Medulla oblongata (tissue), 1 donor: ENCODE measurements at regions not wholly inside any gene's neighbourhood (a gene's known extent, or its start where the extent isn't known, plus 50 kb on each side); places are given as distances from the start of the nearest gene placed in this dataset.
"Not testable (repeated sequence)": the region's sequence is repeated elsewhere in the genome, so short reads cannot be mapped to it uniquely, and the experiment has no call there.

ENCODE experiments used
- DNase-seq: peaks from one replicate; pipeline ENCODE4 v3.0.0-alpha.2; 2015; ENCODE audit errors: extremely low spot score

DNA sequence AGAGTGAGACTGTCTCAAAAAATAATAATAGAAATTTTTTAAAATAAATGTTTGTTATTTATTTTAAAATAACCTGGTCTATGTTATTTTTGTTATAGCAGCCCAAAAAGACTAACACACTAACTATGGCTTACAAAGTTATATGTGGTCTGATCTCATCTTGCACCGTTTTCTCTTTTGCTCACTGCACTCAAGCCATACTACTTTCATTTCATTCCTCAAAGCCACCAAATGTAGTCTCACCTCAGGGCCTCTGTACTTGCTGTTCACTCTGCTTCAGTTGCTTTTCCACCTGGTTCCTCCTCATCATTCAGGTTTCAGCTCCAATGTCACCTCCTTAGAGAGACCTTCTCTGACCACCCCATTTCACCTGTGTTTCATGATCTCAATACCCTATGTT, 55.2 kb upstream of the MDM1 start:
- DNase-seq: no peak

DNA sequence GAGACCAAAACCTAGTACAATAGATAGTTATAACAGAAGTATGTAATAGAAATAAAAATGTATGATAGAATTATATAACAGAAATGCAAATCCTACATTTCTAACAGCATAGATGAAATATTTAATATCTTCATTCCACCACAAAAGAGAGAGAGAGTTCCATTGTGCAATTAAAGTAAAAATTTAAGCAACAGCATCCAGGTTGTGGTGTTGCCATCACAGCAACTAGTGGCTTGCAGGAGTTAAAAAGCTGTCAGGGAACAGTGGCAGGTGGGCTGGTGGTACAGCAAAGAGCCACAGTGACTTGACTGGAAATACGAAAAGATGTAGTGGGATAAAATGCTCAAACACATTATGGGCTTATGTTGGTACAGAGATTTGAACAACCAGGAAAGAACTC, 57.1 kb upstream of the MDM1 start:
- no peak for DNase-seq

DNA sequence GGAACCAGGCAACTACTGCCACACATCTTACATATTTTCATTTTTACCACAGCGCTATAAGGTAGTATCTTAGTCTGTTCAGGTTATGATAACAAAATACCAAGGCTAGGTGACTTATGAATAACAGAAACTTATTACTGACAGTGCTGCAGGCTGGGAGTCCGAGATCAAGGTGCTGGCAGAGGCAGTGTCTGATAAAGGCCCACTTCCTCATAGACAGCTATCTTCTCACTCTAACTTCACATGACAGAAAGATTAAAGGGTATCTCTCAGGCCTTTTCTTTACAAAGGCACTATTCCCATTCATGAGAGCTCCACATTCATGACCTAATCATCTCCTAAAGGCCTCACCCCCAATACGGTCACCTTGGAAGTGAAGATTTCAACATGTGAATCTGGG, 59.8 kb upstream of the MDM1 start:
- DNase-seq: no peak

DNA sequence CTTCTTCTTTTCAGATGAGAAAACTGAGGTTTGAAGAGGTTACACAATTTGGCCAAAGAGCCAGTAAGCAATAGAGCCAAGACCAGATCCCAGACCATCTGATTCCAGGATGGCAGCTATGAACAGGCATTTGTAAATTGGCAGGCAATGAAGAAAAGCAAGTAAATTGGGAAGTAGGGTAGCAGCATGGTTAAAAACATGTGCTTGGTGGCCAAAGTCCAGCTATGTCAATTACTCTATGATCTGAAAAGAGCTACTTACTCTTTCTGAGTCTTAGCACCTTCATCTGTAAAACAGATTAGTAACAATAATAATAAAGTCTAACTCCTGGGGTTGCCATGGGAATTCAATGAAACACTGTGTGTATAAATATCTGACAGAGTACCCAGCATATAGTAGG, 60.2 kb upstream of the MDM1 start:
- DNase-seq: no peak

DNA sequence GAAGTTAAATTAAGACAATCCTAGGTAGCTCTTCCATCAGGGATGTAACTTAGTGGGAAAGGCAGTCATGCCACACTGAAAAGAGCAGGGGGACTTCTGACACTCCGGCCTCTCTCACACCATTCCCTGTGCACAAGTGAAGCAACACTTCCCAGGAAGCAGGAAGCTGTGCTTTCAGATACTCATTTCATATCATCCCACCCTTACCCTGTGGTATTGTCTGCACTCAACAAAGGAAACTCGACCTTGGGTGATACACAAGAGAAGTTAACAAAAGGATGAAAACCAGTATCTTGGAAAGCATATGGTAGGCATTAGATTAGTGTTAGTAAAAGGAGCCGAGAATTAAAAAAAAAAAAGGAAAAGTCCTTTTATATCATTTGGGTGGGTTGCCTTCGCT, 61.3 kb upstream of the MDM1 start:
- DNase-seq: no peak

DNA sequence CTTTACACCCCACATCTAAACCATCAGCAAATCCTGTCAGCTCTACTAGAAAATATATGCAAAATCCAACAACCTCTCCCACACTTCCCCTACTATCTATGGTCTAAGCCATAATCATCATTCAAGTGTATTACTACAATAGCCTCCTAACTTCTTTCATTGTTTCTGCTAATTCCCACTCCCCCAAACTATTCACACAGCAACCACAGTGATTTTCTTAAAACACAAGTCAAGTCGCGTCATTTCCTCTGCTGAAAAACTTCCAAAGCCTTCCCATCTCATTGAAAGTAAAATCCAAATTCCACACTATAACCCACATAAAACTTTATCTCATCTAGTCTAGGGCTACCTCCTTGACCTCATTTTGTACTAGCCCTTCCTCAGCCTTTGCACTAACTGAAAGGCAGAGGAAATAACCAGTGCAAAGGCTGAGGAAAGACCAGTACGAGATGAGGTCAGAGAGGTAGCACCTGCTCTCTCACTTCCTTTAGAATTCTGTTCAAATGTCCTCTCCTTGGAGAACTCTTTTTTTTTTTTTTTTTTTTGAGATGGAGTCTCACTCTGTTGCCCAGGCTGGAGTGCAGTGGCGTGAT, 65.5 kb upstream of the MDM1 start:
- no peak for DNase-seq

DNA sequence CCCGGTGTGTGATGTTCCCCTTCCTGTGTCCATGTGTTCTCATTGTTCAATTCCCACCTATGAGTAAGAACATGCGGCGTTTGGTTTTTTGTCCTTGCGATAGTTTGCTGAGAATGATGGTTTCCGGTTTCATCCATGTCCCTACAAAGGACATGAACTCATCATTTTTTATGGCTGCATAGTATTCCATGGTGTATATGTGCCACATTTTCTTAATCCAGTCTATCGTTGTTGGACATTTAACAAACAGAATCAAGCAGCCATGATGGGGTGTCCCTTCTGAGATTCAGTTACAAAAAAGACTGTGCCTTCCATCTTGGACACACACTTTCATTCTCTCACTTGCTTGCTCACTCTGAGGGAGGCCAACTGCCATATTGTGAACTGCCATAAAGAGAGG, 66.5 kb upstream of the MDM1 start:
- DNase-seq: not testable (repeated sequence)

DNA sequence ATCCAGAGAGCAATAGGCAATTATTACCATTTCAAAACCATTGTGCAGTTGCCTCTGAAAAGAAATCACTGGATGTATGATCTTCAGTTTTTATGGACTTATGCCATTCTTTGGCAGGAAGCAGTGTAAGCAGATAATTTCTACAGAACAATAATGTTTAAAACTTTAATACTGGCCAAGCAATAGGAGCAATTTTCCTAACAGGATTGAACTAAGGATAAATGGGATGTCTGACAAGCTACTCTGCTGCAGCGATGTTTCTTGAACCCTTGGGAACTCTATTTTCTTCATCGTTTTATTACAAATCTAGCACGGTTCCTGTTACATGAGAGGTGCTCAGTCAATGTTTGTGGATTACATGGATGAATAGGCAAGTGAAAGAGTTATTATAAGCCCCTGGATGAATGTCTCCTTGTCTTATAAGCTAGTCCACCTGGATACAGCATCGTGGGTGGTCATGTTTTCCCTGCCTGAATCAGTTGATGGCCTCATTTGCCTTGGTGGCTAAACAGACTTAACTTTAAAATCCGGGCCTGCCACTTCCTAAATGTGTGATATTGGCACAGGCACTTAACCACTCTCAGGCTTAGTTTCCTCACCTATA, 68.2 kb upstream of the MDM1 start:
- DNase-seq: no peak

DNA sequence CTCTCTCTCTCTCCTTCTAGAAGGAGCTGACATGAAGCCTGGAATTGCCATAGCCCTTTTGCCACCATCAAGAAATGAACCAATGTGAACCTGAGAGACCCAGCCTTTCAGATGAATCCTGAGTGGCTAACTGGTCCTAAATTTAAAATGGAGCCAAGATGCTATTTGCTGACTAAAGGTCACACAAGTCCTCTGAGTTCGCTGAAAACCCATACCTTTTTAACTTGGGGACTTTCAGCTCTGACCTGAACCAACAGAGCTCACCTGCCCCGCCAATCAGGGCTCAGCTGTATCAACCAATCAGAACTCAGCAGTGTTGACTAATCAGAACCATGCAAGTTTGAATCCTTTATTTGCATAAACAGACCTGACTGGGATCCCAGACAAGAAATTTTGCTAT, 70.3 kb upstream of the MDM1 start:
- no peak for DNase-seq

DNA sequence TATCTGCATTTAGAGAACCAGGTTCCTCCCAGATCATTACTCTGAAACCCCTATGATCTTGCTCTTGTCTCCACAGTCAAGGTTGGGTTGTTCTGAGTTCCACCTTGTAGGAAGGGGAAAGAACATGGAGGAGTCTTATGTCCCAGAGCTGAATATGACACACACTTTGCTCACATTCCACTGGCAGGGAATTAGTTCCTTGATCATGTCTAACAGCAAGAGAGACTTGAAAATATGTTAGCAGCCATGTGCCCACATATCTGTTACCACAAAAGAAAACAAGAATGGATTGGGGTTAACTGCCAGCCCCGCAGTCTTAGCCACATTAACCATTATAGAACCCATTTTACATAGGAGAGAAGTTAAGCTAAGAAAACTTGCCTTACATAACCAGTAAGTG, 71.1 kb upstream of the MDM1 start:
- DNase-seq: no peak

DNA sequence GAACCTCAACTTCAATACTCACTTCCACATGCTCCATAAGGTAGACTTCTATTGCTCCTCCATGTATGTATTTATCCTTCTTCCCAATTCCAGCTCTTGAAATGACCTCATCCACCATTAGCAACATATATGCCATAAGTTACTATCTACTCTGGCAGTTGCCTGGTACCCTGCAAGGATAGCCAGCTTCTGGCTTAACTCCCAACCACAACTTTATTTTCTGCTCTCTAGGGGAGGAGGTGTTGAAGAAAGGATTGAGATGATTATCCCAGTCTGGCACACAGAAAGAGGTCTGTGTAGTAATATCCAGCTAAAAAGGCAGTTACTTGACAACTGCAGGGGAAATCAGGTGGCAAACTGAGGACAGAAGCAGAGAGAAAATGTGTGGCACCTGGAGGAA, 71.5 kb upstream of the MDM1 start:
- DNase-seq: no peak

DNA sequence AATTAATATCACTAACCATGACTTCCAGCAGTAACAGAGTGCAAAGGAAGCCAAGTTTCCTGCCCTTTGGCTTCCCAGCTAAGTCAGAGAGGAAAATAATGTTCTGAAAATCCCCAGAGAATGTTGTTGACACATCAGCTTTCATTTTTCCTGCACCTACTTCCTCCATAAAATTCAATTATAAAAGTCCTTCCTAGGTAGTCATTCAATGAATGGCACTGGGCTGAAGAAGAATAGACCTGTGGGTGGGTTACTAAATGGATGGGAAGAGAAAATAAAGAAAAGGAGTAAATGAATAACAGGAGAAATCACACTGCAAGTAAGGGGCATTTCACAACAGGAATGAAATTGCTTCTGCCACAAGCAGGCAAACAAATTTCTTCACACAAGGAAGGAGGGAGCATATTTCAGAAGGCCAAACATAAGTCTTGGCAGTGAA, 73.2 kb upstream of the MDM1 start:
- no peak for DNase-seq

DNA sequence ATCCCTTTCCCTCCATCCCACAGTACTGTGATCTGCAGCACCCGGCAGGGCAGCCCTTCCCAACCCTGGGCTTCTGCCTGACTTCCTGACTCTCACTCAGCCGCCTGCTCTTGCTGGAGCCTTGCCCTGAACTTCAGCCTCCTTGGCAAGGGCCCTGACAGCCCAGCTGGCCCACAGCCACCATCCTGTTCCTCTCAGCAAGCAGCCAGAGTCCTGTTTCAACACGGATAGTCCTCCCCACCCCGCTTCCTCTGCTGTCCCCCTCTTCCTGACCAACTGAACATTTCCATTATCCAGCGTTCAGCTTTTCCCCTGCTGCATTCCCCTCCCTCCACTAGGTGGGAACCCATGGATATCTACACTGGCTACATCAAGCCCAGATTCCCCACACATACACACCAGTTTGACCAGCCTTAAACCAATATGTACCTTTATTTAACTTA, 74.0 kb upstream of the MDM1 start:
- DNase-seq: peak; percentile 77

DNA sequence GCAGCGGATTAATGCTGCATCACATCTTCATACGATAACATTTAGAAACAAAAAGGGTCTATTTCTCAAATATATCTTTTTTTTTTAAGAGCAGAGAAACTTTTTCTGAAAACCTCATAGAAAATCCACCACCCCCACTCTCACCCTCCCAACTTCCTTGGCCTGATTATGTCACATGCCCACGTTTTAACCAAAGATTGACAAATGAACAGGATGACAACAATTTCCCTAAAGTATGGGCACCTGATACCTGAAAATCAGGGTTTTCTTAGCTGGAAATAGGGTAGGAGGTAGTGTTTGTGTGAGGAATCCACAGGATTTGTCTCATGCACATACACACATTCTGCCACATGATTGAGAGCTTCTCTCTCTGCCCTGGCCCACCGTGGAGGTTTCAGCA, 74.7 kb upstream of the MDM1 start:
- DNase-seq: no peak

DNA sequence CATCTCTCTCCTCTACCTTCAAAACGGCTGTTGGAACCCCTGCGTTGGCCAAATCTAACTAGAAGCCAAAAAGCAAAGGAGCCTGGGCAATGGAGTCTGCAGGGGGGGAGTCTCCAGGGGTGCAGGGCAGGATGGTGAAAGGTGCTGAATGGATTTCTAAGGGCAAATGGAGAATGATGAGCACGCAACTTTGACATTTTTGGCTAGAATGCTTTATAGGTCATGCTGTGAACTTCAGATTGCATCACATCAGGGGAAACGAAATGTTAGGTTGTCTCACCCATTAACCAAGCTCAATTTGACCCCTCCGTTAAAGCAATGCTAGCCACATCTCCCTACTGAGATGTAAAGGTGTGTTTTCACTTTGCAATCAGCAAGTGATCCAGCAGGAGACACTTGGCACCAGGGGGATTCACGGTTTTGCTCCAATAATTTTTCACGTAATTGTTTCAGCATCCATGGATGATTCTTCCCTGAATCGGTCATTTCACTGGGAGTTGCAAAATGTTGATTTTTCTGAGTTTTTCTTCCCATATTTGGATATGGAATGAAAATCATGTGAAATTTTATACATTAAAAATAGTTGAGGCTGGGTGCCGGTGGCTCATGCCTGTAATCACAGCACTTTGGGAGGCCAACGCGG, 78.0 kb upstream of the MDM1 start:
- DNase-seq: no peak

DNA sequence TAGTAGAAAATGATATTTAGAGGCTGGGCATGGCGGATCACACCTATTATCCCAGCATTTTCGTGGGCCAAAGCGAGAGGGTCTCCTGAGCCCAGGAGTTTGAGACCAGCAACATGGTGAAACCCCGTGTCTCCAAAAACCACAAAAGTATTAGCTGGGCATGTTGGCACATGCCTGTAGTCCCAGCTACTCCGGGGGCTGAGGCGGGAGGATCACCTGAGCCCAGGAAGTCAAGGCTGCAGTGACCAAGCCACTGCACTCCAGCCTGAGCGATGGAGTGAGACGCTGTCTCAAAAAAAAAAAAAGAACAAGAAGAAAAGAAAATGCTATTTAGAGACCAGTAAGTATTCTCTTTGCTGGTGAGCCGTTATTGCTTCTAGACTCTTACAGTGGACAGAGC, 79.2 kb upstream of the MDM1 start:
- no peak for DNase-seq

DNA sequence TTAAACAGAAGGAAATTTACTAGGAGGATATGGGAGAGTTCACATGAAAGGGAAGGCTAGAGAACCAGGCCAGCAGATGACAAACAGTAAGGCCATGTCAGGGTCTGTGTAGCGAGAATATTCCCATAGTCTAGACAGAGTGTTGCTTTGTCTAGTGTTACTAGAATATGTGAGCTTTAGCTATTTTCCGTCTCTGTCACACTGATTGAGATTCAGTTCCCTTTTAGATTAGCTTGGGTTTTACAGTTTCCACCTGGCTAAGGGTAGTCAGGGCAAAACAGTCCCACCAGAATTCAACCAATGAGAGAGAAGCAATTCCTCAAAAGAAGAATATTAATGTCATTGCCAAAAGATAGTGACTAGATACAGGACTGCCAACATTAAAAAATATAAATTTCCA, 82.8 kb upstream of the MDM1 start:
- no peak for DNase-seq

DNA sequence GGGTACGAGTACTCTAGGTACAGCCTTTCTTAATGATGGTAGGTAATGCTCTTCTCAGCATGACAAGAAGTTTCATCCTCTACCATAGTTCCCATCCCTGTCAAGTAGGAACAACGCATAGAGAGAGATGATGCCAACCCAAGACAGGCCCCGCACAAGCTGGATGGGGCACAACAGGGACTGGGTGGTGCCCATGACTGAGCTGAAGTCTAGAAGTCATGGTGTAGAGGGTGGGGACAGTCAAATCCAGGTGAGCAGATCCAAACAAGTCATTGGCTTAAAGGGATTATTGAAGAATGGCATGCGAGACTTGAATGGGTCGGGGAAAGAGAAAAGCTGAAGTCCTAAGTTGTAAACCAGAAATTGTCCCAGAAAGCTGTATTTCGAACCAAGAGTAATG, 84.2 kb upstream of the MDM1 start:
- DNase-seq: no peak

DNA sequence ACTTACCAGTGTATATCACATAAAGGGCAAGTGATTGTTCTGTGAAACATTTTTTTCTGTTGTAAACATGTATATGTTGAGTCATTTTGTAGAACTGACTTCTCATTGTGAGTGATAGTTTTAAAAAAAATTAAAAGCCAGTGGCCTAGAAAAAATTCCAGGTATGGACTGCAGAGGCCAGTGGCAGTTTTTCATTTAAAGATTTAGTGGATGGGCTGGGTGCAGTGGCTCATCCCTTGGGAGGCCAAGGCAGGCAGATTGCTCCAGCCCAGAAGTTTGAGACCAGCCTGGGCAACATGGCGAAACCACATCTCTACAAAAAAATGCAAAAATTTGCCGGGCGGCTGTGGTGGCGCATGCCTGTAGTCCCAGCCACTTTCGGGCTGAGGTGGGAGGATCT, 84.7 kb upstream of the MDM1 start:
- DNase-seq: no peak

DNA sequence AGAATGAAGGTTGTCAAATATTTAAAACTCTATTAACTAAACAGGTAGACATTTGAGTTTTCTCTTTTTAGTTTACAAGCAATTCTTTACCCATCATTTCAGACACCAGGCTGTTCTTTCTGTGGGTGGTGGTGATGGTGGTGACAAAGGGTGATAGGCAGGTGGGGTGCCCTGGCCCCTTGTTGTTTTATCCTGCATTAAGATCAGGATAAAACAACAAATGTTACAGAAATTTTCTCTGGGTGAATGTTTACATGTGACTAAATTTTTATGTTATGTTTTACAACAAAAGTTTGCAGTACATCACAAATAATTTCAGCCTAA, 85.9 kb upstream of the MDM1 start:
- no peak for DNase-seq

DNA sequence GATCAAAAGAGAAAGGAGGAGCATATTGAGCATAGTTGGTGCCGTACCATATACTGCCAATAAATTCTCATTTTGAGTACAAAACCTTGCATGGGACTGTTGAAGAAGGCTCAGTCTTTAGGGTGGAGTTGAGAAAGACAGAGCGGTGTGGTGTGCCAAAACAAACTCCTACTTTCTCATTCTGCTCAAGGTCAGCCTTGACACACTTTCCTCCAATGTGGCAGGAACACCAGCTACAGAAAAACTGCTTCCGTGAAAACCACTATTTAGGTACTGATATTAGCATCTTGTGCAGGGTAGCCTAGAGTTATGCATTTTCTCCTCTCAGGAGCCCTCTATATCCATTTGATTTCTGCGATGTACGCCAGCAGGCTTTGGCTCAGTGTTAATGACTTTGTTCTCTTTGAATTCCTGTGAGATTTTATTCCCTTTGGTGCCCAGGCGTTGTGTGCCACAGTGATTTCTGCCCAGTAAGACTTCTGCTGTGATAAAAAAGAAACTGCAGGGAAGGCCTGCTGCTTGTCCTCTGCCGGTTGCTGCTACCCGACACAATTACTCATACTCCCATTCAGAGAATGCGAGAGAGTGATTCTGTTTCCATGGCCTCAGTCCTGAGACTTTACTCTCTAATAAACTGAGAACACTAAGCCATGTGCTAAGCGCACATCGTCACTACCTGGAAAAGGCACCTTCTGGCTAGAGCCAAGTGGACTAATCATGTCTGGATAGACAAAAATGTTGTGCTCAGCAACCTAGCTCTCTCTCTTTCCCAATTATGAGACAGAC, 88.3 kb upstream of the MDM1 start:
- peak; percentile 17 for DNase-seq

DNA sequence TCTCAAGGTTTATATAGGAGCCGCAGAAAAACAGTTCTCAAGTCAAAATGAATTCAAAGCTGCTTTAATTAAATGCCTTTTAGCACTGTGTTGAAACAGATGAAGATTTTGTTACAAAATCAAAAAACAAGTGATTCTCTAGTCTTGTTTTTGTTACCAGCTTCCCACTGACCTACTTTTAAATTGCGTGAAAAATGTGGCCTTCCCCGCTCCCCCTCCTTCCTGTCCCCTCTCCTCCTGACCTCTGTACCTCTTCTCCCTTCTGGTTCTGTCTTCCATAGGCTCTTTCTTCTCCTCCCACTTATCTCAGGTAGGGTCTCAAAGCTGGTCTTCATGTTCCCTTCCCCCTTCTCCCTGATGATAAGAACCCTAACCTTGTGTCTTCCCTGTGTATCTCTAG, 90.0 kb upstream of the MDM1 start:
- no peak for DNase-seq

DNA sequence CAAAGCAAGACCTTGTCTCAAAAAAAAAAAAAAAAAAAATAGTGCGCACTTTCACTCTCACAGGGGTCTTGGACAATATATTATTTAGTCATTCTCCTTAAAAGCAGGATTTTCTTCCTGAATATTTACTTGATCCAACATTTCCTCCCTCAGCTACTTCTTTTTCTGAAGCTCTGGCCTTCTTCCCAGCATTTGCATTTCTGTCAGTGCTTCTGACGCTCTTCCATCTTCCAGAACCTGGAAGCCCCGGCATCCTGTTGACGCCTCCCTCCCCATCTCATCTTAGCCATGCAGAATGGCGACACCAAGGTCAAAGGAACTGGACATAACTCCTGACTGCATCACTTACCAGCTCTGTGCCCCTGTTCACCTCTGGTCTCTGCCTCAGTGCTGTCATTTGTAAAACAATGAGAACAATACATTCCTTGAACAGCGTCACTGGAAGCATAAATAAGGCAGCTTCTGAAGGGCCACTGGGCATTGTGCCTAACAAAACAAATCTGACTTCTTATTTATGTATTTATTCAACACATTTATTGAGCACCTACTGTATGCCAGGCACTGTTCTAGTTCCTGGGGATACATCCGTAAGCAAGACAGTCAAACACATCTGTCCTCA, 90.9 kb upstream of the MDM1 start:
- DNase-seq: no peak
